HG03354 (cell line): ENCODE measurements at regions not wholly inside any gene's neighbourhood (a gene's known extent, or its start where the extent isn't known, plus 50 kb on each side); places are given as distances from the start of the nearest gene placed in this dataset.
"Not testable (repeated sequence)": the region's sequence is repeated elsewhere in the genome, so short reads cannot be mapped to it uniquely, and the experiment has no call there.

ENCODE experiments used
- ATAC-seq: cut with Tn5 transposase; IDR thresholded peaks from one replicate; pipeline ENCODE4 v1.9.1; 2021; ENCODE audit warnings: mild to moderate bottlenecking; ENCODE audit not compliant: unreplicated experiment, poor library complexity, severe bottlenecking

DNA sequence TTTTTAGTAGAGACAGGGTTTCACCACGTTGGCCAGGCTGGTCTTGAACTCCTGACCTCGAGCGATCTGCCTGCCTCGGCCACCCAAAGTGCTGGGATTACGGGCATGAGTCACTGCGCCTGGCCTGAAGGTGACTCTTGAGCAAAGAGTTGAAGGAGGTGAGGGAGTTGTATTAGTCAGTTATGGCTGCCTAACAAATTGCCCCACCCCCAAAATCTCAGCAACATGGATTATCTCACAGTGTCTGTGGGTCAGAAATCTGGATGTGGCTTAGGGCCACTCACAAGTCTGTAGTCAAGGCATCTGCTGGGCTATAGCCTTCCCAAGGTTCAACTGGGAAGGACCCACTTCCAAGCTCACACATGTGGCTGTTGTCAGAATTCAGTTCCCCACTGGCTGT is 52.8 kb upstream of the ADGRE5 start:
- ATAC-seq: no peak

DNA sequence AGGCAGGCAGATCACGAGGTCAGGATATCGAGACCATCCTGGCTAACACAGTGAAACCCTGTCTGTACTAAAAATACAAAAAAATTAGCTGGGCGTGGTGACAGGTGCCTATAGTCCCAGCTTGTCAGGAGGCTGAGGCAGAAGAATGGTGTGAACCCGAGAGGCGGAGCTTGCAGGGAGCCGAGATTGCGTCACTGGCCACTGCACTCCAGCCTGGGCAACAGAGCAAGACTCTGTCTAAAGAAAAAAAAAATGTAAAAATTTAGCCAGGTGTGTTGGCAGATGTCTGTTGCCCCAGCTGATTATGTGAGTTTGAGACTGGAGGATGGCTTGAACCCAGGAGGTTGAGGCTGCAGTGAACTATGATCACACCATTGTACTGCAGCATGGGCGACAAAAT is 54.2 kb upstream of the ADGRE5 start:
- ATAC-seq: not testable (repeated sequence)

DNA sequence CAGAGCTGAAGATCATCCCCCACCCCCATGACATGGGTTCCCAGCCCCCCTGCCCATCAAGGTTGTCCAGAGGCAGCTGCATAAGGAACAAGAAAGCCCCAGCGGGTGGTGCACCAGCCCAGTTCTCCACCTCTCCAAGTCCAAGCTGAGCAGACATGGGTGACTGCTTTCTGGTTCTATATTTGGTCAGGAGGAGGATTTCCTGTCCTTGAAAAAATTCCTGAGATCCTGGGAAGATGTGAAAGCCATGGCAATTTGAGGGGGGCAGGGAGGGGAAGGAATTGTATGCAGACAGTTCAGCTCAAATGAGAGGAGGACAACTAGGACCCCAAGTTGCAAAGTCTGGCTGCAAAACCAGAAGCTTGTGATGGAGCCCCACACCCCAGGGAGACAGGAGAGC is 55.4 kb upstream of the ADGRE5 start:
- ATAC-seq: no peak

DNA sequence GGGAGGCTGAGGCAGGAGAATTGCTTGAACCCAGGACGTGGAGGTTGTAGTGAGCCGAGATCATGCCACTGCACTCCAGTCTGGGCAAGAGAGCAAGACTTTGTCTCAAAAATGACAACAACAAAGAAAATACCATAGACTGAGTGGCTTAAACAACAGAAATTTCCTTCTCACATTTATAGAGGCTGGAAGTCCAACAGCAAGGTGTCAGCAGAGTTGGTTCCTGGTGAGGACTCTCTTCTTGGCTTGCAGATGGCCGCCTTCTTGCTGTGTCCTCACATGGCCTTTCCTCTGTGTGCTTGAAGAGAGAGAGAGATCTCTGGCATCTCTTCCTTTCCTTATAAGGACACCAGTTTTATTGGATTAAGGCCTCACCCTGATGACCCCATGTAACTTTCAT is 56.1 kb upstream of the ADGRE5 start:
- no peak for ATAC-seq

DNA sequence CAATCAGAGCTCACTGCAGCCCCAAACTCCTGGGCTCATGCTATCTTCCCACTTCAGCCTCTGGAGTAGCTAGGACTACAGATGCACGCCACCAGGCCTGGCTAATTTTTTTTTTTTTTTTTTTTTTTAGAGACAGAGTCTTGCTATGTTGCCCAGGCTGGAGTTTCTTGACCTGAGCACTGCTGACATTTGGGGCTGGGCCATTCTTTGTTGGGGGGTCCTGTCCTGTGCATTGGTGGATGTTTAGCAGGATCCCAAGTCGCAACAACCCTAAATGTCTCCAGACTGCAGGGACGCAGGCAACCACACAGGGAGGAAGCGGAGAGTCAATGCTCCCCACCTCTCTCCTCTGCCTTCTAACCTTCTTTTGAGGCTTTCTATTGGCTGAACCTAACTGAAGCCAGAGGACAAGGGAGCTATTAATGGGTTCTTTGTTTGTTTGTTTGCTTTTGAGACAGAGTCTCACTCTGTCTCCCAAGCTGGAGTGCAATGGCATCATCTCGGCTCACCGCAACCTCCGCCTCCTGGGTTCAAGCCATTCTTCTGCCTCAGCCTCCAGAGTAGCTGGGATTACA is 58.3 kb upstream of the ADGRE5 start:
- no peak for ATAC-seq

DNA sequence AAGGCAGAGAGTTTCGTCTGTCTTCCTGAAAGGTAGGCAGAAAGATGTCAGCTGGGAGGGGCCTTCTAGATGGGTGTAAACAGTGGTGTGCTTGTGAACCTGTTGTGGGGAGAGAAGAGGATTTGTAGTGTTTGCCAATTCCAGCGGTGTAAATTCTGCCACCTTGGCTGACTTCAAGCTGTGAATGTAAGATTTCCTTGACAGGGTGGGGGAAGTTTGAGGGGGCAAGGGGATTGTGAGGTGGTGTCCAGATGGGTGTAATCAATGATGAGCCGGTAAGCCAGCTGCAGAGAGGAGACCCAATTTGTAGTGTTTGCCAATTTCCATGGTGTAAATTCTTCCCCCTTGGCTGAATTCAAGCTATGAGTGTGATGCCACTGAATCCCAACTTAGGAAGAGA is 61.0 kb upstream of the ADGRE5 start:
- no peak for ATAC-seq

- not testable (repeated sequence) for ATAC-seq
Observed at GRCh38 chr19:14319720-14320119, 61.5 kb upstream of the ADGRE5 start.

- ATAC-seq: no peak
Observed at GRCh38 chr19:14318873-14319272, 62.4 kb upstream of the ADGRE5 start.

GRCh38 chr19:14317157-14317556 is 64.1 kb upstream of the ADGRE5 start:
- no peak for ATAC-seq

GRCh38 chr19:14315433-14315832 is 65.8 kb upstream of the ADGRE5 start:
- ATAC-seq: no peak

GRCh38 chr19:14310055-14310454 is 71.2 kb upstream of the ADGRE5 start:
- no peak for ATAC-seq

DNA sequence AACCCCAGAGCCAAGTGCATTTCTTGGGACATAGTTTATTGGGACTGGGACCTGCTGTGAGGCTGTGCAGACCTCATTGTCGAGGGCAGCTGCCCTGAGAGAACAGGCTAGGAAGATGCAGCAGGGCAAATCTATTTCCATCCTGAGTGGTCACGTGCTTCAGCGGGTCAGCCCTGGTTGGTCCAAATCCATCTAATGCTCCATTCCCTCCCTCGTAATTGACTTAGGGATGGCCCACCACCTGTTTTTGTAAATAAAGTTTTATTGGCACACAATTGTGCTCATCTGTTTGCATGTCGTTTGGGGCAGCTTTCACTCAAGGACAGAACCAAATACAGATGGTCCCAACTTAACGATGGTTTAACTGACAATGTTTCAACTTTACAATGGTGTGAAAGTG is 75.5 kb upstream of the ADGRE5 start:
- ATAC-seq: no peak

- ATAC-seq: no peak
Observed at GRCh38 chr19:14301150-14301549, 80.1 kb upstream of the ADGRE5 start.

- no peak for ATAC-seq
Observed at GRCh38 chr19:14300303-14300702, 80.9 kb upstream of the ADGRE5 start.

GRCh38 chr19:14299224-14299827 is 81.9 kb upstream of the ADGRE5 start:
- not testable (repeated sequence) for ATAC-seq

- not testable (repeated sequence) for ATAC-seq
Observed at GRCh38 chr19:14297883-14298576, 83.2 kb upstream of the ADGRE5 start.

DNA sequence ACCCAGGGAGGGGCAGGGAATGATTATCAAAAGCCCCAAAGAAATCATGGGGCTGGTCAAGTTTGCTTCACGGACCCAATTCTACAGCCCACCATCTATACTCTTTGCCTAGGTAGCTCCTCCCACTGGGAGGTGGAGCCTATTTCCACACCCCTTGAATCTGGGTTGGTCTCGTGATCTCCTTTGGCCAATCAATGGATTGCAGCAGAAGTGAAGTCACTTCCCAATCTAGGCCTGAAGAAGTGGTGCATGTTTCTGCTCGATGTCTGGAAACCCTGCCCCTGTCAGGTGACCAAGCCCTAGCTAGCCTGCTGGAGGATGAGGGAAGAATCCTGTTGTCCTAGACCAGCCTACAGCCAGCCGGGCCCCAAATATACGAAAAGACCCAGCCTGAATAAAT is 86.3 kb upstream of the ADGRE5 start:
- not testable (repeated sequence) for ATAC-seq

DNA sequence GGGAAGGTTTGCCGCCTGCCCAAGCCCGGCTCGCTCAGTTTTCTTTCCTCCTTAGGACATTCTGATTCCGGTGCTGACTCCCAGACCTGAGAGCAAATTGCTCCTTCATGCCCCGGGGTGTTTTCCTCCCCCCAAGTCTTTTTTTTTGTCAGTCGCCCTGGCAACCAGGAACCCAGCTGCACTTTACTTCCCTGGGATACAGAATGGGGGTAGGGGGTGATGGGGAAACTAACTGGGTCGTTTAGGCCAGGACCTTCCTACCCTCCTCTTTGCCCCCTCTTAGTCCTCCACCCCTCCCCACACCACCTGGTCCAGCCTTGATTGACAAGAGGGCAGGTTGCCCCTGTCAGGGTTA is 87.5 kb upstream of the ADGRE5 start:
- ATAC-seq: not testable (repeated sequence)

- ATAC-seq: not testable (repeated sequence)
Observed at GRCh38 chr19:14293101-14293815, 87.3 kb upstream of the ADGRL1 start.

DNA sequence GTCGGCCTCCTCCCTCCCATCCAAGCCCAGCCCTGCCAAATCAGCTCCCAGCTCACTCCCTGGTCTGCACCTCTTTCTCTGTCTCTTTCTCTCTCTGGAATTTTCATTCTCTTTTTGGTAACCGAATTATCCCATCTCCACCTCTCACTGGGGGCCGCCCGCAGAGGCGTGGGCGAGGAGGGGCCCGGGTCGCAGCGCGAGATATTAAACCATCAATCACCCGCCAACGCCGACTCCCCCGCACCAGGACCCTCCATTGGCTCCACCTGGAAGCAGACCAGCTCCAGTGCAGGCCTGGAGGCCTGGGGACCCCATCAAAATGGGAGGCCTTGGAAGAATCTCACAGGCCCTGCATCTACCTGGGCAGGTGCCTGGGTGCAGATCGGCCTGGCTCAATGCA is 83.8 kb upstream of the ADGRL1 start:
- ATAC-seq: not testable (repeated sequence)

- ATAC-seq: not testable (repeated sequence)
Observed at GRCh38 chr19:14287837-14288236, 81.9 kb upstream of the ADGRL1 start.
